ENCODE measurements at regions not wholly inside any gene's neighbourhood (a gene's known extent, or its start where the extent isn't known, plus 50 kb on each side); places are given as distances from the start of the nearest gene placed in this dataset.
"Not testable (repeated sequence)": the region's sequence is repeated elsewhere in the genome, so short reads cannot be mapped to it uniquely, and the experiment has no call there.

- no peak for DNase-seq (ENCODE audit: low read depth in 4 of 4, low spot score in 3 of 4)
These were observed 224.2 kb downstream of the ZIC5 start for GRCh38 chr13:99747403-99747710.

- no peak for DNase-seq (ENCODE audit: low read depth in 4 of 4, low spot score in 3 of 4)
These were observed 224.7 kb downstream of the ZIC5 start for GRCh38 chr13:99746637-99747402.

GRCh38 chr13:99743094-99743493 lies 228.5 kb downstream of the ZIC5 start:
- no peak for DNase-seq (ENCODE audit: low read depth in 4 of 4, low spot score in 3 of 4)

- no peak for DNase-seq (ENCODE audit: low read depth in 4 of 4, low spot score in 3 of 4)
These were observed 229.6 kb downstream of the ZIC5 start for GRCh38 chr13:99741960-99742359.

GRCh38 chr13:99740251-99740979 lies 231.2 kb downstream of the ZIC5 start:
- DNase-seq (ENCODE audit: low read depth in 4 of 4, low spot score in 3 of 4), result no peak

GRCh38 chr13:99738626-99739025 lies 232.9 kb downstream of the ZIC5 start:
- DNase-seq (ENCODE audit: low read depth in 4 of 4, low spot score in 3 of 4), result no peak

GRCh38 chr13:99737481-99738245 lies 233.9 kb downstream of the ZIC5 start:
- no peak for DNase-seq (ENCODE audit: low read depth in 4 of 4, low spot score in 3 of 4)

- no peak for DNase-seq (ENCODE audit: low read depth in 4 of 4, low spot score in 3 of 4)
These were observed 235.0 kb downstream of the ZIC5 start for GRCh38 chr13:99736541-99736940.

- DNase-seq (ENCODE audit: low read depth in 4 of 4, low spot score in 3 of 4), result no peak
These were observed 232.9 kb downstream of the TM9SF2 start for GRCh38 chr13:99734013-99734693.

GRCh38 chr13:99733346-99733745 lies 232.1 kb downstream of the TM9SF2 start:
- DNase-seq (ENCODE audit: low read depth in 4 of 4, low spot score in 3 of 4), result no peak

GRCh38 chr13:99731747-99732146 lies 230.5 kb downstream of the TM9SF2 start:
- no peak for DNase-seq (ENCODE audit: low read depth in 4 of 4, low spot score in 3 of 4)

GRCh38 chr13:99730403-99730802 lies 229.1 kb downstream of the TM9SF2 start:
- DNase-seq (ENCODE audit: low read depth in 4 of 4, low spot score in 3 of 4), result no peak

- DNase-seq (ENCODE audit: low read depth in 4 of 4, low spot score in 3 of 4), result no peak
These were observed 228.5 kb downstream of the TM9SF2 start for GRCh38 chr13:99729745-99730144.

- not testable (repeated sequence) for DNase-seq (ENCODE audit: low read depth in 4 of 4, low spot score in 3 of 4)
These were observed 226.4 kb downstream of the TM9SF2 start for GRCh38 chr13:99727651-99728050.

GRCh38 chr13:99726282-99726894 lies 225.1 kb downstream of the TM9SF2 start:
- no peak for DNase-seq (ENCODE audit: low read depth in 4 of 4, low spot score in 3 of 4)

- no peak for DNase-seq (ENCODE audit: low read depth in 4 of 4, low spot score in 3 of 4)
These were observed 224.4 kb downstream of the TM9SF2 start for GRCh38 chr13:99725644-99726043.

- no peak for DNase-seq (ENCODE audit: low read depth in 4 of 4, low spot score in 3 of 4)
These were observed 223.6 kb downstream of the TM9SF2 start for GRCh38 chr13:99724633-99725517.

GRCh38 chr13:99723878-99724277 lies 222.6 kb downstream of the TM9SF2 start:
- no peak for DNase-seq (ENCODE audit: low read depth in 4 of 4, low spot score in 3 of 4)

- DNase-seq (ENCODE audit: low read depth in 4 of 4, low spot score in 3 of 4), result no peak
These were observed 221.7 kb downstream of the TM9SF2 start for GRCh38 chr13:99722931-99723330.
